Endothelial cell of umbilical vein (primary cell): ENCODE measurements at regions not wholly inside any gene's neighbourhood (a gene's known extent, or its start where the extent isn't known, plus 50 kb on each side); places are given as distances from the start of the nearest gene placed in this dataset.

Source experiments
- EZH2 ChIP-seq: IDR thresholded peaks from 2 replicates; pipeline ENCODE4 v1.6.1; 2012; ENCODE audit warnings: borderline replicate concordance, low read depth, mild to moderate bottlenecking, moderate library complexity, low read length, inconsistent platforms; ENCODE audit not compliant: severe bottlenecking
- FOS ChIP-seq: IDR thresholded peaks from 2 replicates; pipeline ENCODE4 v1.6.1; 2011; ENCODE audit warnings: mild to moderate bottlenecking, low read length, moderate library complexity, borderline replicate concordance; ENCODE audit not compliant: insufficient read depth
- GATA2 ChIP-seq: IDR thresholded peaks from 2 replicates; pipeline ENCODE4 v1.7.0; 2011; ENCODE audit warnings: low read depth, mild to moderate bottlenecking, moderate library complexity, mixed read lengths, low read length; ENCODE audit not compliant: insufficient read length, insufficient read depth
- MYC ChIP-seq: IDR thresholded peaks from one replicate; pipeline ENCODE4 v1.6.1; 2011; ENCODE audit warnings: mild to moderate bottlenecking, low read depth, low read length
- POLR2A ChIP-seq: IDR thresholded peaks from 2 replicates; pipeline ENCODE4 v1.6.1; 2012; ENCODE audit warnings: low read depth, mild to moderate bottlenecking, control low read depth, low read length
- POLR2AphosphoS5 ChIP-seq: IDR thresholded peaks from 2 replicates; pipeline ENCODE4 v1.6.1; 2012; ENCODE audit warnings: low read depth, mild to moderate bottlenecking, control low read depth, low read length, moderate library complexity; ENCODE audit not compliant: insufficient read depth
- TF ChIP-seq, protein P1 (sequence below), 2 donors: IDR thresholded peaks; 1 replicate in 1 of 2; 2 replicates in 1 of 2; pipeline ENCODE4 v1.5.1; 2011; ENCODE audit warnings: low read length in 2 of 2, mild to moderate bottlenecking in 2 of 2, moderate library complexity in 2 of 2, control low read depth in 1 of 2, inconsistent platforms in 1 of 2, low read depth in 1 of 2; ENCODE audit not compliant: insufficient read depth in 1 of 2; ENCODE audit errors: extremely low read depth in 1 of 2
- TF ChIP-seq, protein P2 (sequence below): IDR thresholded peaks from 2 replicates; pipeline ENCODE4 v1.6.1; 2011; ENCODE audit not compliant: insufficient read depth, insufficient read length

DNA sequence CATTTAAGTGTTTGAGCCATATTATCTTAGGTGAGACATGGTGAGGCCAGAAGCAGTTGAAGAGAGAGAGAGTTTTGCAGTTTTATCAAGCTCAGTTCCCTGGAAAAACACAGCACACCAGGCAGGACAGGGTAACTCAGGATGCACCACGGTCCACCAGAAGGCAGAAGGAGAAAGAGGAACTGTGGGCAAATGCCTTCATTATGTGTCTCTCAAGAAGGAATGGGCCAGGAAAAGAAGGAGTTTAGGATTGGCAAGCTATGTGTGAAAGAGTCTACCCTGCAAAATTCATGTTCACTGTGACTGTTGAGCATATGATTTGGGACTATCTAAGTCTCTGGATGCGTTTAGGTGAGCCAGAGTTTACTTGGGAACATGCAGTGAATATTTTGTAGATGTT, 934.5 kb upstream of the MIR17HG start:
- TF ChIP-seq POLR2A (no peak), POLR2AphosphoS5 (no peak), EZH2 (no peak), GATA2 (no peak), MYC (no peak), FOS (no peak)
- TF ChIP-seq, protein P1, sequence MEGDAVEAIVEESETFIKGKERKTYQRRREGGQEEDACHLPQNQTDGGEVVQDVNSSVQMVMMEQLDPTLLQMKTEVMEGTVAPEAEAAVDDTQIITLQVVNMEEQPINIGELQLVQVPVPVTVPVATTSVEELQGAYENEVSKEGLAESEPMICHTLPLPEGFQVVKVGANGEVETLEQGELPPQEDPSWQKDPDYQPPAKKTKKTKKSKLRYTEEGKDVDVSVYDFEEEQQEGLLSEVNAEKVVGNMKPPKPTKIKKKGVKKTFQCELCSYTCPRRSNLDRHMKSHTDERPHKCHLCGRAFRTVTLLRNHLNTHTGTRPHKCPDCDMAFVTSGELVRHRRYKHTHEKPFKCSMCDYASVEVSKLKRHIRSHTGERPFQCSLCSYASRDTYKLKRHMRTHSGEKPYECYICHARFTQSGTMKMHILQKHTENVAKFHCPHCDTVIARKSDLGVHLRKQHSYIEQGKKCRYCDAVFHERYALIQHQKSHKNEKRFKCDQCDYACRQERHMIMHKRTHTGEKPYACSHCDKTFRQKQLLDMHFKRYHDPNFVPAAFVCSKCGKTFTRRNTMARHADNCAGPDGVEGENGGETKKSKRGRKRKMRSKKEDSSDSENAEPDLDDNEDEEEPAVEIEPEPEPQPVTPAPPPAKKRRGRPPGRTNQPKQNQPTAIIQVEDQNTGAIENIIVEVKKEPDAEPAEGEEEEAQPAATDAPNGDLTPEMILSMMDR (IDR thresholded peaks at IDR 0.05; ENCODE audit: extremely low read depth in 1 of 2, insufficient read depth in 1 of 2, low read depth in 1 of 2, low read length in 2 of 2) = no peak
- TF ChIP-seq, protein P2, sequence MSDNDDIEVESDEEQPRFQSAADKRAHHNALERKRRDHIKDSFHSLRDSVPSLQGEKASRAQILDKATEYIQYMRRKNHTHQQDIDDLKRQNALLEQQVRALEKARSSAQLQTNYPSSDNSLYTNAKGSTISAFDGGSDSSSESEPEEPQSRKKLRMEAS = no peak
